Body of pancreas (tissue), 4 donors: ENCODE measurements at regions not wholly inside any gene's neighbourhood (a gene's known extent, or its start where the extent isn't known, plus 50 kb on each side); places are given as distances from the start of the nearest gene placed in this dataset.

Experiments used
- ATAC-seq: fragments of 150-250 bp; one replicate; pipeline ENCODE4 v1.9.1; 2016
- DNase-seq, 4 donors: peaks; one replicate each; pipeline ENCODE4 v3.0.0-alpha.2; 2019
- H3K27ac ChIP-seq, 4 donors: fragments of 200-600 bp; sonication (generic); 1 replicate in 3 of 4; 2 replicates in 1 of 4; pipeline versions ENCODE4 v1.5.1 to v1.6.1; 2016 to 2019; ENCODE audit warnings: mild to moderate bottlenecking in 1 of 4, mixed read lengths in 1 of 4, moderate library complexity in 1 of 4
- H3K27me3 ChIP-seq, 2 donors: fragments of 200-600 bp; sonication (generic); one replicate each; pipeline ENCODE4 v1.6.0; 2016; ENCODE audit warnings: mild to moderate bottlenecking in 1 of 2
- H3K36me3 ChIP-seq, 2 donors: fragments of 200-600 bp; sonication (generic); replicated peaks in 1 of 2; 2 replicates each; pipeline ENCODE4 v1.5.1; 2016; ENCODE audit warnings: low read depth in 2 of 2; ENCODE audit not compliant: insufficient read depth in 1 of 2
- H3K4me1 ChIP-seq: fragments of 200-600 bp; sonication (generic); one replicate; pipeline ENCODE4 v1.6.0; 2016
- H3K4me3 ChIP-seq, 2 donors: fragments of 200-600 bp; sonication (generic); 1 replicate in 1 of 2; 2 replicates in 1 of 2; pipeline ENCODE4 v1.5.1; 2016 to 2019
- H3K9me3 ChIP-seq, 3 donors: fragments of 200-600 bp; sonication (generic); 1 replicate in 2 of 3; 2 replicates in 1 of 3; pipeline ENCODE4 v1.5.1; 2016
- POLR2A ChIP-seq, 3 donors: fragments of 450-650 bp; IDR thresholded peaks; one replicate each; pipeline ENCODE4 v1.6.1; 2016; ENCODE audit warnings: antibody characterized with exemption in 3 of 3, mild to moderate bottlenecking in 2 of 3
- WGBS, 2 donors: methylation state at CpG; one replicate each; pipeline ENCODE4 v1.1.5; 2017; 5-methylcytosine and 5-hydroxymethylcytosine counted together
- intact Hi-C: fragments of 100-400 bp; cut with DNase I; formaldehyde crosslinking; loops from one replicate; pipeline ENCODE4 v1.15.1; 2023
- TF ChIP-seq, protein P1 (sequence below), 7 experiments: fragments of 450-650 bp in 4 of 7; fragments of 200-600 bp in 3 of 7; sonication (generic) in 3 of 7; IDR thresholded peaks; one replicate each; pipeline ENCODE4 v1.5.1; 2016 to 2019; ENCODE audit warnings: antibody characterized with exemption in 7 of 7

DNA sequence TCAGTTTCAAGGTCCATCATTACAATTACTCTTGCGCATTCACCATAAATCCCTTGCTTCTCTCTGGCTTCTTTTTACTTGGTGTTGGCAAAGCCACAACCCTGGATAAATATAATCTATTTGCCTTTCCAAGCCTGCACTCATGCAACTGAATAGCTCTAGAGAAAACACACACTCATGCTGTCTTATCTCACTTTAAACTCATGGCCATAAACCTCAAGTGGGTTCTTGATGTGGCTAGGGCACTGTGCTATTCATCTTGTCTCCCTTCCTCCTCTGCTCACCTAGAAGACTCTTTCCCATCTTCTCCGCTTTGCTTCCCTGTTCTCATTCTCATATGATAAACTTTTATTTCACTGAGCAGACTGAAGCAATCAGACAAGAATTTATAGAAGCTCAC, 165.4 kb upstream of the MTPN start:
- Histone ChIP-seq H3K27me3 (no peaks in the 10 kb centered on the region), H3K4me3 (no peak overlapping the region), H3K27ac (no peak overlapping the region), H3K36me3 (no peaks in the 10 kb centered on the region), H3K4me1 (no peaks in the 10 kb centered on the region), H3K9me3 (no peaks in the 10 kb centered on the region)
- intact Hi-C loops = no loop called here
- WGBS, 2 donors = 91 to 96% methylated on average over 2 of the region's 2 CpGs
- no peak for ATAC-seq
- TF ChIP-seq, protein P1, sequence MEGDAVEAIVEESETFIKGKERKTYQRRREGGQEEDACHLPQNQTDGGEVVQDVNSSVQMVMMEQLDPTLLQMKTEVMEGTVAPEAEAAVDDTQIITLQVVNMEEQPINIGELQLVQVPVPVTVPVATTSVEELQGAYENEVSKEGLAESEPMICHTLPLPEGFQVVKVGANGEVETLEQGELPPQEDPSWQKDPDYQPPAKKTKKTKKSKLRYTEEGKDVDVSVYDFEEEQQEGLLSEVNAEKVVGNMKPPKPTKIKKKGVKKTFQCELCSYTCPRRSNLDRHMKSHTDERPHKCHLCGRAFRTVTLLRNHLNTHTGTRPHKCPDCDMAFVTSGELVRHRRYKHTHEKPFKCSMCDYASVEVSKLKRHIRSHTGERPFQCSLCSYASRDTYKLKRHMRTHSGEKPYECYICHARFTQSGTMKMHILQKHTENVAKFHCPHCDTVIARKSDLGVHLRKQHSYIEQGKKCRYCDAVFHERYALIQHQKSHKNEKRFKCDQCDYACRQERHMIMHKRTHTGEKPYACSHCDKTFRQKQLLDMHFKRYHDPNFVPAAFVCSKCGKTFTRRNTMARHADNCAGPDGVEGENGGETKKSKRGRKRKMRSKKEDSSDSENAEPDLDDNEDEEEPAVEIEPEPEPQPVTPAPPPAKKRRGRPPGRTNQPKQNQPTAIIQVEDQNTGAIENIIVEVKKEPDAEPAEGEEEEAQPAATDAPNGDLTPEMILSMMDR (IDR thresholded peaks at IDR 0.05) = no peak
- TF ChIP-seq POLR2A (IDR thresholded peaks at IDR 0.05) = no peak
- DNase-seq = no peak

DNA sequence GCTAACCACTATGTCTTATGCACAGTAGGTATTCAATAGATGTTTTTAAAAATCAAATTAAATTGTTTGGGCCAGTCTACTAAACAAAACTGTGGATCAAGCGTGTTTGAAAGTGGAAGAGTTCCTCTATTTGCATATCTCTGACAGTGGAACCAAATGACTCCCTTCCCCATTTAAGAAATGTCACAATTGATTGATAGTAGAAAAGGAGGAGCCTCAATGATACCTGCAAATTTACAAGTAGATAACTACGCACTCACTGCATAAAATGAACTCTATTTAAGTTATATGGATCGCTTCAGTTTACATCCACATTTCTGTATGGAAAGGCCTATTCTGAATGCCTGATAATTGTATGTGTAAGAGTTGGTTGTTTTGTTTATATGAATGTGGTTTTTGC, 163.3 kb upstream of the MTPN start:
- 89 to 90% methylated on average over 3 of the region's 3 CpGs for WGBS, 2 donors
- Histone ChIP-seq H3K27ac (no peak overlapping the region), H3K4me1 (no peaks in the 10 kb centered on the region), H3K36me3 (no peaks in the 10 kb centered on the region), H3K4me3 (no peak overlapping the region), H3K9me3 (no peaks in the 10 kb centered on the region), H3K27me3 (no peaks in the 10 kb centered on the region)
- intact Hi-C loops = no loop called here
- DNase-seq (no peak), ATAC-seq (no peak)
- no peak for TF ChIP-seq POLR2A (IDR thresholded peaks at IDR 0.05)
- TF ChIP-seq, protein P1 (IDR thresholded peaks at IDR 0.05) = no peak

DNA sequence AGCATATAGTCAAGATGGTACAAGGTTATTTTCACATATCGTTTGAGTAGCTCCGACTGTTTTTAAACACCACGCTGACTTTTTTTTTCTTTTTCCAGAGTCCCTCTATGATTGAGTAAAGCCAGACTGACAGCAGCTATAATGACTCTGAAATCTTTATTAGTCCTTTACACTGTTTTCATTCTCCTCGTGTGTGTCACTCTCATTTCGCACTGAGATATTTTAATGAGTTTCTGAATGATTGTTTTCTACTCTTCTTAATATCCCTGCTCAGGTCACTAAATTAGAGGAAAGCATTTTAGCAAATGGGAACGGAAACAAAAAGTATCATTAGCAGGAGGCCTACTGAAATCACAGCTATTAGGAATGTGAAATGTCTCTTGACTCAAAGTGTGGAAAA, 162.3 kb upstream of the MTPN start:
- Histone ChIP-seq H3K4me1 (no peaks in the 10 kb centered on the region), H3K9me3 (no peaks in the 10 kb centered on the region), H3K36me3 (no peaks in the 10 kb centered on the region), H3K4me3 (no peak overlapping the region), H3K27ac (no peak overlapping the region), H3K27me3 (no peaks in the 10 kb centered on the region)
- DNase-seq (no peak), ATAC-seq (no peak)
- intact Hi-C loops = no loop called here
- TF ChIP-seq POLR2A (IDR thresholded peaks at IDR 0.05) = no peak
- TF ChIP-seq, protein P1 (IDR thresholded peaks at IDR 0.05) = no peak
- WGBS, 2 donors = 43 to 55% methylated on average over 6 of the region's 6 CpGs

DNA sequence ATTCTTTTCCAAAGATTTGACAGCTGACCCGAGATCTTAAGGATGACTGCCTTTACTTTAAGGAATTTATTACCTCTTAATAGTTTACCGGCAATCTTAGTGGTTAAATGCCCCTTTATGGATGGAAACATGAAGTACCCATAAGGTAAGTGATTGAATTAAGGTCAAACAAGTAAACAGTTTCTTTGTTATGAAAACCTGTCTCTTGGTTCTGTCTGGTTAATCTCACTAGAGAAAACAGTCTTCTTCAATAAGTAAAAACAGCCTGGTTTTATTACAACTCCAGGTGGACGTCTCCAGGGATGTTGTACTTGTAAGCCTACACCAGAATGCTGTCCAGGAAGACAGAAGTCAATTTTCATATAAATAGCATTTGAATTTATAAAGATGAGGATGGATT, 161.8 kb upstream of the MTPN start:
- DNase-seq = no peak
- Histone ChIP-seq H3K27me3 (no peaks in the 10 kb centered on the region), H3K4me1 (no peaks in the 10 kb centered on the region), H3K27ac (no peak overlapping the region), H3K36me3 (no peaks in the 10 kb centered on the region), H3K4me3 (no peak overlapping the region), H3K9me3 (no peaks in the 10 kb centered on the region)
- TF ChIP-seq, protein P1 (IDR thresholded peaks at IDR 0.05) = no peak
- no peak for TF ChIP-seq POLR2A (IDR thresholded peaks at IDR 0.05)
- WGBS, 2 donors = 61 to 63% methylated on average over 3 of the region's 3 CpGs
- ATAC-seq = no peak
- intact Hi-C loops = no loop called here

DNA sequence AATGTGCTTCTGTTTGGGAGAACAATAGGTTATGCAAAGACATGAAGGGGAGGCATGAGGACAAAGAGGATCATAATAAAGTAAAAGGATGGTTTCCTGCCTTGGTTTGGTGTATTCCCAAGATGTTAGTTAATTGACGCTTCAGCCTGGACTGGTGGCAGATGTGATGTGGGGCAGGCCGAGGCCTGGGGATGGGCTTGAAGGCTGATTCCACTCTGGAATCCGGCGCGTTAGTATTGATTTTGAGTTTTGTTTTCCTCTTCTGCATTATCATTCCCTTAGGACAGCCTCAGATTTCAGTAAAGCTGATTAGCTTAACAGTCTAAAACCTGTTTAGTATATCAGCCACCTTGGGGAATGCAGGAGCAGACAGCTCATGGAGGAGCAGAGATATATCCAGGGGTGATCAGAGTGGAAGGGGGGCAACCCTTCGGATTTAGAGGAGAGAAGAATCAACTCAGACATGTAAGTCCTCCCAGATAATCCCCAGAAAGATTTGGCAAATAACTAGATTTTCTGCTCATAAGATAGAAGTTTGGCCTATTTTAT, 159.8 kb upstream of the MTPN start:
- DNase-seq (no peak), ATAC-seq (no peak)
- Histone ChIP-seq H3K27me3 (no peaks in the 10 kb centered on the region), H3K9me3 (no peaks in the 10 kb centered on the region), H3K4me3 (no peak overlapping the region), H3K27ac (no peak overlapping the region), H3K36me3 (no peaks in the 10 kb centered on the region), H3K4me1 (no peaks in the 10 kb centered on the region)
- 53% methylated on average over 6 of the region's 6 CpGs for WGBS, 2 donors
- TF ChIP-seq, protein P1 (IDR thresholded peaks at IDR 0.05) = no peak
- TF ChIP-seq POLR2A (IDR thresholded peaks at IDR 0.05) = no peak
- intact Hi-C loops = no loop called here
